NCI-H2107 treated with DMSO at 0.1 percent for 48 hours (cell line): ENCODE measurements at regions not wholly inside any gene's neighbourhood (a gene's known extent, or its start where the extent isn't known, plus 50 kb on each side); places are given as distances from the start of the nearest gene placed in this dataset.

Source experiments
- DNase-seq: peaks from one replicate; lab custom pipeline; 2025; ENCODE audit not compliant: unreplicated experiment; lab: John Stamatoyannopoulos, UW

DNA sequence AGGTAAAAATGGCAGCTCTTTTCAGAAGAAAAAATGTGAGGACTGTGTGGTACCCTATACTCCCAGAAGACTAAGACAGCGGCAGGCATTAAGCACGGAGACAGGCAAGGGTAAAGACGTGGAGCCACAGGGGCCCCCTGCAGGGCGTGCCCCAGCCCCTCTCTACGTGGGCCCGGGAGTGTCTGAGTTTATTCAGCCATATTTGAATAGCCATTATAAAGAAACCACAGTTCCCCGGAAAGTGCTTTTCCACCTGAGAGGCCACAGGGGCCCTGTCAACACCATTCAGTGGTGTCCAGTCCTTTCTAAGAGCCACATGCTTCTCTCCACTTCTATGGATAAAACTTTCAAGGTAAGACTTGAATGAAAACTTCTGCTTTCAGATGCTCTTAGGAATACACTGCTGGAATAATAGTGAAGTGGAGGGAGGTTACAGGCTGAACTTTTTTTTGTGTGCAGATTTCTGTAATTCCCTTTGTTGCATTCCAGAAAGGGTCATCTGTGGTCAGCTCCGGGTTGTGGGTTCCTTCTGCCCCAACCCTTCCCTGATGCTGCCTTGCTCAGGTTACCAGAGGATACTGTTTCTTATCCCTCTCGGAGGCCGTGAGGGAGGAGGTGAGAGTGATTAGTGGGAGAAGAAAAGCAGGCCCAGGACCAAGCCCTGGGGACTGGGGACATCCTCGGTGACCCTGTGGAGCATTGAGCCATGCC is 58.4 kb downstream of the SLC25A47 start:
- no peak for DNase-seq

DNA sequence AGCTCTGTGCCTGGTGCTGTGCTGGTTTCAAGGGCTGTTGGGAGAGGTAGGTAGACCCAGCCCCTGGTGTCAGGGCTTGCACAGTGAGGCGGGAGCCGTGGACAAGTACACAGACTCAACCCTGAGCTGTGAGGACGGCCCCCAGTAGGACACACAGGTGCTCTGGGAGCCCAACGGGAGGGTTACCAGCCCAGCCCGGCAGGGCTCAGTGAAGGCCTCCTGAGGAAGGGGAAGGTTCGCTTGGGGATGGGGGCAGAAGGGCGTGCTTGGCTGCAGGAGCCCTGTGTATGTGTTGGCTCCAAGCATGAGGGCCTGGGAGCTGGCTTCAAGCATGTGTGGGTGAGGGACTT is 58.9 kb downstream of the SLC25A47 start:
- no peak for DNase-seq

DNA sequence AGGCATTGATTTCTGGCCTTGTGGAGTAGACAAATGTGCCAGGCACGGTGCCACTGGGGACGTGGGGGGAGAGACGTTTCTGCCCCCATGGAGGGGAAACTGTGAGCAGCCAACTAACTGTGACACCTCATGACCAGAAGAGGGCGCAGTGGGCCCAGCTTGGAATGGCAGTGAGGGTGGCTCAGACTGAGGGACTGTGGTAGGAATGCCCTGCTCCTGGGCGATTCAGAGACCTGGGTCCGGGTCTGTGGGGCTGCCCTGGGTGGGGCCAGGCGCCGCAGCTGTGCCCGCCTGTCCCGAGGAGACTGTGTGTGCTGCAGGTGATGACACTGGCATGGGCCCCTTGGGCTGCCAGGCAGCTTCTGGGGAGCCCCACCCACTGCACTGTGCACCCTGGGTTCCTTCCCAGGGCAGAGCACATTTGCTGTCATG is 60.6 kb downstream of the SLC25A47 start:
- no peak for DNase-seq

DNA sequence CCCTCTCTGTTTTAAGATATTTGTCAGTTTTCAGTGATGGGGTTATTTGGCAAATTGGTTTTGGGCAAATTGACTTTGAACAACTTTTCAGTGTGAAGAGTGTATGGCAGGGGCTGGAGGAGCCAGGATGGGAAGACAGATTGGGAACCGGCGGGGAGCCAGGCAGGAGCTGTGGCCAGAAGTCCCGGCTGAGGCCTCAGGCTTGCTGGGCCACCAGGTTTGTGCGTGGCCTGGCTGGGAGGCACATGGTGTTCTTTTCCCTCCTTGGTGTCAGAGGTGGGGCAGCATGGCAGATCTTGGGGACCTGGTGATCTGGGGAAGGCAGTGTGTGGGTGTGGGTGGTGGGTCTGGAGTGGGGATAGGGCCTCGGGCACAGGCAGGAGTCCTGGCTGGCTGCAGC is 61.1 kb downstream of the SLC25A47 start:
- no peak for DNase-seq

DNA sequence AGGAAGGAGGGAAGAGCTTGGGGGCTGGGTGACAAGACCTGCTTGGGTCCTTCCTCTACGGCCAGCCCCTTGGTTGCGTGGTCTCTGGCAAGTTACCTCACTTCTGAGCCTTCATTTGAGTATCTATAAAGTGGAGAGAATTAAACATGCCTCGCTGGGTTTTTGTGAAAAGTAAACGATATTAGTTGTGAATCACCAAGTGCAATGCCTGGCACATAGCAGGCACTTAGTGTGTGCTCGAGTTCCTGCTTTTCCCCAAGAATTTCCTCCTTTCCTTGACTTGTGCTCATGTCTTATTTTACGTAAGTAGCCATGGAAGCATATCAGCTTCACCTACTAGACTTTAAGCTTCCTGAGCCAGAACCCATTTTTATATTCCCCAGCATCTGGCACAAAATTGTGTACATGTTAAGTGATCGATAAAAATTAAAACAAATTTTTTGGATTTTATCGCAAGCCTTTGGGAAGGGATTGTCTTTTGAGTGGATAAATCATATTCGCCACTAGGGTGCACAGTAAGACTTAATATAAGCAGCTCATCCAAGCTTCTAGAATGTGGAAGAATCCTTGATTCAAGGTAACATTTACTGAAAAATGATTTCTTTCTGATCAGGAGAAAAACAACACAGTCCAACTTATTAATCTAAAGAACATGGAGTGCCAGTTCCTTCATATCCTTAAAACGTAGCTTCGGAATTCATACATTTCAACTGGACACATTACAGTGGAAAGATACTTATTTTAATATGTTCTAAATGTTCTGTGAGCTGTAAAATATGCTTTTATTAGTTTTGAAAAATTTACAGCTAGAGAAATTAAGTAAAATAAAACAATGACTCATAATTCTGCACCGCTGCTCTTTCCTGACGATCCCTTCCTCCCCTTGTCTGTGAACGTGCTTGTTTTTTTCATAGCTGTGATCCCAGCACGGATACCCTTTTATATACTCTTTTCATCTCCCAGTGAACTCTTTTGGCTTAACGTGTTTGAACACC is 62.0 kb downstream of the SLC25A47 start:
- DNase-seq, result no peak

DNA sequence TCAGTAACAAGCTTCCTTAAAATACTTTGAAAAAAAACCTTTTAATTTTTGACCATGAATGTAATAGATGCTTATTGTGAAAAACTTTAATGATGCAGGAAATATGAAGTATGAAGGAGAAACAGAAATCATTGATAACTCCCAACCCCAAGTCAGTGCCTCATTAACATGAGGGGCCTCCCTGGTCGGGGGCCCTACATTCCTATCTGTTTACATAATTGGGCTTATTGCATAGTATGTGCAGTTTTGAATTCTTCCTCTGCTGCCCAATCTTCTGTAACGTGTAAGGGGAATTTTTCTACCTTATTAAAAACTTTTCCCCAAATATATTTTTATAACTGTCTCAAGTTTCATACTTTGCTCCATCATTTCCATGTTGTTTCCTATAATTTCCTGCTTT is 63.0 kb downstream of the SLC25A47 start:
- DNase-seq, result no peak

DNA sequence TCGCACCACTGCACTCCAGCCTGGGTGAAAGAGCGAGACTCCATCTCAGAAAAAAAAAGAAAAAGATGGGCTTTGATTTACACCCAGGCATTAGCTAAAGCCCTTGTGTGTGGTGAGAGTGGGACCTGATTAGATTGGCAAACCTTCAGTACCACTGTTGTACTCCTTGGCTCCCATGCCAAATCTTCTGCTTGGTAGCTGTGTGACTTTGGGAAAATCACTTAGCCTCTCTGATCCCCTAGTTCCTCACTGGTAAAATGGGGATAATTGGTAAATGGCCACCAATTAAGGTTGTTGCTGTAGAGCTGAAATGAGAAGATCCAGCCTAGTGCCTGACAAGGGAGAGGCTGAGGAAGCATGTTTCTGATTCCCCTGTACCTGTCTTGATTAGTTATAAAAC is 63.7 kb downstream of the SLC25A47 start:
- no peak for DNase-seq

DNA sequence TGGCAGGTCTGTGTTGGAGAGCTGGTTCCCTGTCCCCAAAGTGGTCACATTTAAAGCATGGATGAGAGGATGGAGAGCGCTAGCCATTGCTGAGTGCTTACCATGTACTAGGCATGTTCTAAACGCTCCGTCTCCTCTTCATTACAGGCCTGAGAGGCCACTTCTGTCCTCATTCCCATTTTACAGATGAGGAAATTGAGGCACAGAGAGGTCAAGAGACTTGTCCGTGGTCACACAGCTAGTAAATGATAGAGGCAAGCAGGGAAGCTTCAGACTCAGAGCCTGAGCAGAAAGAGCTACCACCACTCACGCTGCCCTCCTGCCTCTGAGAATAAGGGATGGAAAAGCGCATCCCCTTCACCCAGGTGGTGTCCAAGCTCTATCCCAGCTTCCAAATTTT is 64.3 kb downstream of the SLC25A47 start:
- no peak for DNase-seq

DNA sequence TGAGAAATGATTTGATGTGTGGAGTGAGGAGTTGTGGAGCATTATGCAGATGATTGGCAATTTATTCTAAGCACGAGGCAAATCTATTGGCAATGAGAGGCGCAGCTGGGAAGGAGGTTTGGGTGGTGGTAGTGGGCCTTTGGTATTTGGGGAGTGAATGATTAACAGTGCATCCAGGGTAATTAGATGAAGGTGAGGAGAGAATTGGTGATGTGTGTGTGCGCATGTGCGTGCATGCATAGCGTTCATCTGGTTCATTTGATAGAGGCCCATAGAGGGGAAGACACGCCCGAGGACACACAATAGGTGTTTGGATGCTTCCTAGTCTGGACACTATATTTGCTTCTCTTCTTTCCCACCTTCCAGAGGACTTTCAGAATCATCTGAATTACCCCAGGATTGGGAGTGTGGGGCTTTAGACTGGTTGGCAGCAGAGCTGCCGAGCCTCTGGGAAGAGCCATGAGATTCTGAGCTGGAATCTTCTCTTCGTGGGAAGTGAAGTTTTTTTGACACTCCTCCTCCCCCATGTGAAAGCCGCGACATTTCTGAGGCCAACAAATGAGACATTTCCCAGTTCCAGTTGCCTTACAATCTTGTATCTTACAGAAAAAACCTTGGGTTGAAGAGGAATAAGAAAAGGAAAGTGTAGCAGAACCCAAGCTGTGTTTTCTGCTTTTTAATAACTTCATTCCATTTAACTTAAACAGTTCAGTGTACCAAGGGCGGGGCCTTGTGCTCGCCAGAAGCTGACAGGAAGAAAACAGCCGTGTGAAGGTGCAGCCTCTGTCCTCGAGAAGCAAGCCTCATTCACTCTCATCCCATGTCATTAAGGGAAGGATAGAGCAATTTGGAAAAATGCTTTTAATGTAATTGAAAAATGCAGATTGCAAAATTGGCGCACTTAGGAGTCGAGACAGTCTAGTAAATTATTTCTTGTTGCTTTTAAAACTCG is 65.2 kb downstream of the SLC25A47 start:
- no peak for DNase-seq

DNA sequence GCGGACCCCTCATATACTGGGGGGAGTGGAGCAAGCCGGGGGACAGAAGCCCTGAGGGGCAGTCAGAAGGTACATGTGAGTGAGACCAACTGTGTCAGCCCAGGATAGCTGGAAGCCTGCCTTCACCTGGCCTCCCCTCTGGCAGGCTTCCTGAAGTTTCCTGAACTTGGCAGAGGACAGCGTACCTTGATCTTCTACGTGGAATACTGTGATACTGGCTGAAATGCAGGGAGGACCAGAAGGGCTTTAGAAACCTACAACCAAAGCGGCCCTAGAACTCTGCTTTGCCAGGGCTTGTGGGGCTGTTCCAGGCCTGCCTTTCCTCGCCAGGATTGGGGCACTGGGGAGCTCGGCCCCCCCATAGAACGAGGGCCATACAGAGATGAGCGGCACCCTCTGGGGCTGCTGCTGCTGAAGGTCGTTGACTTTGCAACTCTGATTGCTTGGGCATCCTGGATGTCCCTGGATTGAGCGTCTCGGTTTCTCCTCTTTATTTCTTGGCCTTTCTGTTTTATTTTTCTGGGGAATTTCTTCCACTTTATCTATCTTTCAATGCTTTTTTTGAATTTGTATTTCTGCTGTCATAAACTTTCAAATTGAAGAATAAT is 66.5 kb downstream of the SLC25A47 start:
- no peak for DNase-seq

DNA sequence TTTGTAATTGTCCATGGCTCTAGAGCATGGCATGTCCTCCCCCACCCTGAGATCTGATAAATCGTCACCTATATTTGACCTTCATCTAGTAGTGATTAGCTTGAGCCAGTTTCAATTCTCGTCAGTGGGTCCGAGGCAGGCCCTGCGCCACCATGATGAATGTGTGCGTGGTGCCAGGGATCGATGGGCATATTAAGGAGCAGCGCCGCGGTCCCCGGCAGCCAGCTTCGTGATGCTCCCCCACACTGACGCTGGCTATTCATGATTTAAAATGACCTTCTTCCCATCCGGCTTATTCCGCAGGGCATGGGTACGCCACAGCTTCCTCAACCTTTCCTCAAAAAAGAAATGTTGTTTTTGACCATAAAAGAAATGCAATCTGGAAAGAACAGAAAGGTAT is 68.0 kb downstream of the SLC25A47 start:
- no peak for DNase-seq

DNA sequence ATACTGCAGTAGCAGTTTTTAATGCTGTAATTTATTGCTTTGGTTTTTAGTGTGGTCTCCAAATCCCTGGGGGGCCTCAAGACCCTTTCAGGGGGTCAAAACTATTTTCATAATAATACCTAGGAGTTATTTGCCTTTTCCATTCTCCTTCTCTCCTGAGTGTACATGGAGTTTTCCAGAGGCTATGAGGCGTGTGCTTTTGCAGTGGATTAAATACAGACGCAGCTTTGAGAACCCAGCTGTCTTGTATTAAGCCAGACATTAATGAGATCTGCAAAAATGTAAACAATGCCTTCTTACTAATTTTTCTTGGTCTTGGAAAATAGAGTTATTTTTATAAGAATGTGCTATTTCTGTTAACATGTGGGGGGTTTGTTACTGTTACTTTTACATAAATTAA is 68.6 kb downstream of the SLC25A47 start:
- no peak for DNase-seq

DNA sequence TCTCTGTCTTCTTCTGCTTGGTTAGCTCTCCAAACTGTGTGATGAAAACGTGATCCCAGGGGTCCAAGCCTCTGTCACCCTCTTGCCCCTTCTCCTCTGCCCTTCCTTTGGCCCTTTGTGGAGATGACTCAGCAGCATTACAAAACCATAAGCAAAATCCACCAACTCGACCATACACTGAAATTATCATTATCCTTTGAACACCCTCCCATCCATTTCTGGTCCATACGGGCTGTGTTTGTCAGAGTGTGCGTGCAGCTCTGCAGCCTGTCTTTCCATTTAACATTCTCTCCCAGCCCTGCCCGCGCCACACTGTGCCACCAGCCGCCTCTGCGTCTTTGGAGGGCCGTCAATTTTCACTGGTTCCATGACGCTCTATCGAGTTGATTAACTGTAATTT is 69.2 kb downstream of the SLC25A47 start:
- no peak for DNase-seq

DNA sequence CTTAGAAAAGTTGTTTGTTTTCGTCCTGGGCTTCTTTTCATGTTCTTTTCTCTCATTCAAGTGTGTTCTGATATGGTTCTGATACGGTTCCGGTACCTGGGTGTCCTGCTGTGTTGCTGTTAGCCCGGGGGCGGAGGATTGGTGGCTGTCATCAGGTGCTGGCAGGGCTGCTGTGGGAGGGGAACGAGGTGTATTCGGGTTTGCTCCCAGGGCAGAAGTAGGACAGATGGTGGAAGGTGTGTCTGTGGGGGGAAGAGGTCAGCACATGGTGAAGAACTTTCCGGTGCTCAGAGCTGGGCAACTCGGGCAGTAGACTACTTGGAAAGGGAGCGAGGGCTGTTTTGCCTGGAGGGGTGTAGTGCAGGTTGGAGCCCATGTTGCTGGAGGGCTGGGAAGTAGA is 70.2 kb downstream of the SLC25A47 start:
- DNase-seq, result no peak

DNA sequence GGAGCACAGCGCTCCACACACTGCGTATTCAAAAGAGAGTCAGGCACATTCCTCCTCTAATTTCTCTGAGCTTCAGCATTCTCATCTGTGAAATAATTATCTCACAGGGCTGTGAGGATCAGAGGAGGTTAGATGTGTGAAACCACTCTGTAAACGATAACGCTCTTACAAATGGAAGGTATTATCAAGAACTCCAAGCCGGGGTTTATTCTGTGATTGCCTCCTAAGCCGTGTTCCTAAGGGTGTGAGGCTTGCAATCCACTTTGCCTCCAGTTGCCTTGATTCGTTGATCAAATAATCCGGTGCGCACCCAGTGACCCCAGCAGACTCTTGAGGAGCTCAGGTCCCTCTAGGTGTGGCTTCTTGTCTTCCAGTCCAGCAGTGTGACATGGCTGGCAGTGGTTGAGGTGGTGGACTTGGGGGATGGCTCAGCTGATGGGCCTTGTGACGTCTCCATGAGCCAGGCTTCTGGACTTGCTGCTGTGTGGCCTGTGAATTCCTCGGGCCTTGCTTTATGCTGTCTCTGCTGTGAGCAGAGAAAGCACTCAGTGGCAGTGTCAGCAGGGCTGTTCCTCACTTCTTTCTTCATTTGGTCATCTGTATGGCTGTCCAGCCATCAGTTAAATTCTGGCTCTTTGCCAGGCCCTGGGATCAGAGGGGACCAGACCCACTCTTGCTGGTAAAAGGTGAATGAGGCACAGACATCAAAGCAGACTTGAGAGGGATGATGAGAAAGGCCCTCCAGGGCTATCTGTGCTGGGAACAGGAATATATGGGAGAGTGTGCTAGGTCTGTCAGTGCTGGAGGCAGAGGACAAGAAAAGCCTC is 71.0 kb downstream of the SLC25A47 start:
- DNase-seq, result no peak

DNA sequence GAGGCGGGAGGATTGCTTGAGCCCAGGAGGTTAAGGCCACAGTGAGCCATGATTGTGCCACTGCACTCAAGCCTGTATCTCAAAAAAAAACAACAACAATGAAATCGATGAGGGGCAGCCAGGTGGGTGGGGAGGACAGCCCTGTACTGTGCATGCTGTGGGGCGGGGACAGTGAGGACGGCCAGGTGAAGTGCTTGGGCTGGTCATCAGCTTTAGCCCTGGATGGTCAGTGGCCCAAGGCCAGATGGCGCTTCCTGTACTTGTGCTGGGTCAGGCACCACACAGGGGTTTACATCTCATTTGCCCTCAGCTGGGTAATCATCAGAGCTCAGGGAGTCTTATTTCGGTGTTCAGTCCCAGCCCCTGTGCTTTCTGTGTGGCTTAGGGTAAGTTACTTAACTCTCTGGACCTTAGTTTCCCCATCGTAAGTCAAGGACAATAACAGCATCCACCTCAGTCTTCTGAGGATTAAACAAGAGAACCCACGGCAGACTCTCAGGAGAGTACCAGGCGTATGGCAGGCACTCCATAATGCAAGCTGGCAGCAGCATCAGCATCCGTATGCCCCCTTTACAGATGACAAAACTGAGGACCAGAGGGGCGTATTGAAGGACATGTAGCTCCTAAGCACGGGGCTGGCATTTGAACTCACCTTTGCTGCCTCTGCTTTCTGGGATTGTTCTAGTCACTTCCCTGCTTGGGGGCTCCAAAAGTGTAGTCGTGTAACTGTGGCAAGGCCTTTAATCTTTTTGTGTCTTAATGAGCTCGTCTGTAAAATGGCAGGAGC is 71.9 kb downstream of the SLC25A47 start:
- DNase-seq, result no peak

DNA sequence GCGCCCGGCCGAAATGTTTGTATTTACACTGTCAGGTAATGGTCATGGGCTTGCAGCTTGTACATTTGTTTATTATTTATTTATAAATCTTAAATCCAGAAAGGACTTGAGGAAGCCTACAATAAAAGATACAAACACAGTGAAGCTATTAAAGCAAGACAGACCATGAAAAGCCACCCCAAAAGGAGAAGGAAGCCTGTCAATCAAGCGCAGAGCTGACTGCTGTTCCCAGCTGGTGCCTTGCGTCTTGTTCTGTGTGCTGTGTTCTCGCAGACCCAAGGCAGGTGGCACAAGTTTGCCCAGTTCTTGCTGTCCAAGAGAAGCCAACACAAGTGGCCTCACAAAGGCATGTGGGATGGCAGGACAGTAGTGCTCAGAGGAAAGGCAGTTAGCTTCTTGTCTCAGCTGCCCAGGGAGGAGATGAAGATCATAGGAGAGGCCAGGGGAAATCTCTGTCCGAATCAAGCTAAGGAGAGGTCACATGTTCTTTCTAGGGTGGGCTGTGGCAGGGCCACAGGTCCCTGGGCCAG is 73.2 kb downstream of the SLC25A47 start:
- no peak for DNase-seq

DNA sequence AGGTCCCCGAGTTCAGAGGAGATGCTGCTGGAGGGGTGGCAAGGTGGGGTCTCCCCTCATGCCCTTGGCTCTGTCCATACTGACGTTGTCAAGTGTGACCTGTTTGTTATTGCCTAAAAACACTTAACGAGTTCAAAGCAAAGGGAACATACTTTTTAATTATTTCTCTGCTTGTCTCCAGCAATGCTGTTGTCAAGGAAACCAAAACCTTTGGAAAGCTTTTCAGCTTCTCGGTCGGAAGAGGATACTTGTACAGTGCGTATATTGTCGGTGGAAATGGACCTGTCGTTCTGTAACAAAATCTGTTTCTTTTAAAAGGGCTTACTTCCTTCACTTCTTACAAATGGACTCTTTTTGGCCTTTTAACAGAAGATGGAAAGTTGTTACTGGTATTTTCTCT is 73.9 kb downstream of the SLC25A47 start:
- no peak for DNase-seq

DNA sequence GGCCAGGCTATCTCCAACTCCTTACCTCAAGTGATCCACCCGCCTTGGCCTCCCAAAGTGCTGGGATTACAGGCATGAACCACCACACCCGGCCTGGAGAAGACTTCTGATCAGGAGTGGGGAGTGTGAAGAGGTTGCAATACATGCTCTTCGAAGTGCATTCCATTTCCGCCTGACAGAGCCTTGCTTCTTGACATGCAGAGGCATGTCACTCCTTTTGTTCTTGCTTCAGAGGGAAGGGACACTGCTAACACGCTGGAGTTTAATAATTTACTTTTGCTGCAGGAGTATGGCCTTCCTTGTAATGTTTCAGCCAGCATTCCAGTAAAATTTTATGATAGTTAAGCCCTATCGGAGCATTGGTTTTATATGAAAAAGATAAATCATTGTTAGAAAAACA is 74.9 kb downstream of the SLC25A47 start:
- DNase-seq, result no peak
